Nephron (organoid): ENCODE measurements at regions not wholly inside any gene's neighbourhood (a gene's known extent, or its start where the extent isn't known, plus 50 kb on each side); places are given as distances from the start of the nearest gene placed in this dataset.

Experiments
- H3K27ac Mint-ChIP-seq, 3 experiments: 2 replicates each; pipeline ENCODE4 v1.8.0; 2020; ENCODE audit warnings: mixed read lengths in 3 of 3, mild to moderate bottlenecking in 2 of 3, moderate library complexity in 1 of 3
- H3K27me3 Mint-ChIP-seq: 2 replicates; pipeline ENCODE4 v1.8.0; 2021; ENCODE audit warnings: low read depth, mild to moderate bottlenecking, moderate library complexity, mixed read lengths
- H3K36me3 Mint-ChIP-seq: 2 replicates; pipeline ENCODE4 v1.8.0; 2020; ENCODE audit warnings: low read depth, mixed read lengths
- H3K4me1 Mint-ChIP-seq: 2 replicates; pipeline ENCODE4 v1.8.0; 2020; ENCODE audit warnings: mixed read lengths
- H3K4me3 Mint-ChIP-seq, 3 experiments: 2 replicates each; pipeline ENCODE4 v1.8.0; 2020; ENCODE audit warnings: mild to moderate bottlenecking in 3 of 3, mixed read lengths in 3 of 3, moderate library complexity in 2 of 3
- H3K9me3 Mint-ChIP-seq: 2 replicates; pipeline ENCODE4 v1.8.0; 2020; ENCODE audit warnings: mixed read lengths
- CTCF ChIP-seq, 3 experiments: fragments of 200-600 bp; sonication (generic); IDR thresholded peaks; one replicate each; pipeline ENCODE4 v1.5.0; 2021; ENCODE audit warnings: antibody characterized with exemption in 3 of 3; ENCODE audit not compliant: unreplicated experiment in 3 of 3

GRCh38 chr6:21676769-21677168, 83.2 kb downstream of the SOX4 start:
- Mint-ChIP-seq H3K27me3 (no peaks in the 10 kb centered on the region), H3K4me1 (peaks cover 19% of the 10 kb centered on the region), H3K36me3 (peaks cover 66% of the 10 kb centered on the region), H3K27ac (no peak overlapping the region), H3K9me3 (no peaks in the 10 kb centered on the region), H3K4me3 (no peak overlapping the region)
- TF ChIP-seq CTCF (IDR thresholded peaks at IDR 0.05; ENCODE audit: unreplicated experiment in 3 of 3), result no peak

- Mint-ChIP-seq H3K4me1 (peaks cover 19% of the 10 kb centered on the region), H3K4me3 (no peak overlapping the region), H3K27me3 (no peaks in the 10 kb centered on the region), H3K36me3 (peaks cover 74% of the 10 kb centered on the region), H3K27ac (peak overlapping the region; percentile 23 to 56 (median 41)), H3K9me3 (no peaks in the 10 kb centered on the region)
- no peak for TF ChIP-seq CTCF (IDR thresholded peaks at IDR 0.05; ENCODE audit: unreplicated experiment in 3 of 3)
Observed at GRCh38 chr6:21678990-21679389, 85.4 kb downstream of the SOX4 start.

GRCh38 chr6:21679761-21680265, 86.3 kb downstream of the SOX4 start:
- H3K9me3 Mint-ChIP-seq, result no peaks in the 10 kb centered on the region
- no peak for TF ChIP-seq CTCF (IDR thresholded peaks at IDR 0.05; ENCODE audit: unreplicated experiment in 3 of 3)
- no peaks in the 10 kb centered on the region for H3K27me3 Mint-ChIP-seq
- peaks cover 74% of the 10 kb centered on the region for H3K36me3 Mint-ChIP-seq
- peak overlapping the region in 2 of 3 experiments; percentile 57 to 70 for H3K27ac Mint-ChIP-seq
- H3K4me3 Mint-ChIP-seq, result no peak overlapping the region
- peaks cover 16% of the 10 kb centered on the region for H3K4me1 Mint-ChIP-seq

GRCh38 chr6:21680611-21681010, 87.1 kb downstream of the SOX4 start:
- H3K4me3 Mint-ChIP-seq, result no peak overlapping the region
- H3K36me3 Mint-ChIP-seq, result peaks cover 77% of the 10 kb centered on the region
- no peaks in the 10 kb centered on the region for H3K9me3 Mint-ChIP-seq
- no peak for TF ChIP-seq CTCF (IDR thresholded peaks at IDR 0.05; ENCODE audit: unreplicated experiment in 3 of 3)
- no peaks in the 10 kb centered on the region for H3K27me3 Mint-ChIP-seq
- H3K27ac Mint-ChIP-seq, result no peak overlapping the region
- peaks cover 19% of the 10 kb centered on the region for H3K4me1 Mint-ChIP-seq

- peaks cover 75% of the 10 kb centered on the region for H3K36me3 Mint-ChIP-seq
Observed at GRCh38 chr6:21690489-21690888, 96.9 kb downstream of the SOX4 start.

More at GRCh38 chr6:21690489-21690888, 96.9 kb downstream of the SOX4 start:
- Mint-ChIP-seq H3K4me3 (no peak overlapping the region), H3K9me3 (peaks cover 20% of the 10 kb centered on the region), H3K4me1 (peaks cover 31% of the 10 kb centered on the region), H3K27me3 (no peaks in the 10 kb centered on the region), H3K27ac (no peak overlapping the region)
- TF ChIP-seq CTCF (IDR thresholded peaks at IDR 0.05; ENCODE audit: unreplicated experiment in 3 of 3), result no peak
